ENCODE measurements at regions not wholly inside any gene's neighbourhood (a gene's known extent, or its start where the extent isn't known, plus 50 kb on each side); places are given as distances from the start of the nearest gene placed in this dataset.

- no peak for TF ChIP-seq ASH2L (IDR thresholded peaks at IDR 0.05; ENCODE audit: low read length)
- TF ChIP-seq CTCF (IDR thresholded peaks at IDR 0.05; ENCODE audit: control extremely low read depth in 1 of 3, insufficient read depth in 1 of 3, low read depth in 1 of 3, low read length in 3 of 3), result no peak
- TF ChIP-seq EP300 (IDR thresholded peaks at IDR 0.05; ENCODE audit: borderline replicate concordance in 1 of 2, low read depth in 2 of 2, low read length in 2 of 2), result no peak
- no peak for TF ChIP-seq EZH2 (IDR thresholded peaks at IDR 0.05; ENCODE audit: low read depth, low read length, severe bottlenecking)
- TF ChIP-seq TAF7 (optimal IDR thresholded peaks at IDR 0.05; ENCODE audit: borderline replicate concordance, low read depth, low read length), result no peak
- no peak for TF ChIP-seq TAF1 (IDR thresholded peaks at IDR 0.05; ENCODE audit: low read depth, low read length)
Measured at GRCh38 chr9:93818237-93818636, 136.9 kb downstream of the BARX1 start.
